Stimulated activated effector memory CD8-positive, alpha-beta T cell treated with anti-CD3 and anti-CD28 coated beads, Interleukin-12 subunit alpha, Interleukin-12 subunit beta, amount 100 ng/mL, for 72 hours (primary cell): ENCODE measurements at regions not wholly inside any gene's neighbourhood (a gene's known extent, or its start where the extent isn't known, plus 50 kb on each side); places are given as distances from the start of the nearest gene placed in this dataset.
A peak's percentile ranks its signal among the peaks of the same experiment; 100 is the strongest.

Source experiments
- ATAC-seq: fragments of 150-1000 bp; cut with Tn5 transposase; 2 replicates; pipeline ENCODE4 v1.10.0; 2021
- DNase-seq, 2 donors: peaks; one replicate each; pipeline ENCODE4 v3.0.0; 2021 to 2022; ENCODE audit warnings: low spot score in 2 of 2
- H3K27ac Mint-ChIP-seq: one replicate; pipeline ENCODE4 v1.8.0; 2022; ENCODE audit warnings: mild to moderate bottlenecking, mixed read lengths
- H3K36me3 Mint-ChIP-seq: one replicate; pipeline ENCODE4 v1.8.0; 2022; ENCODE audit warnings: mild to moderate bottlenecking, mixed read lengths
- H3K4me1 Mint-ChIP-seq: one replicate; pipeline ENCODE4 v1.8.0; 2022; ENCODE audit warnings: mixed read lengths
- H3K4me3 Mint-ChIP-seq: one replicate; pipeline ENCODE4 v1.8.0; 2022; ENCODE audit warnings: mild to moderate bottlenecking, mixed read lengths
- H3K9me3 Mint-ChIP-seq: one replicate; pipeline ENCODE4 v1.8.0; 2022; ENCODE audit warnings: mixed read lengths

DNA sequence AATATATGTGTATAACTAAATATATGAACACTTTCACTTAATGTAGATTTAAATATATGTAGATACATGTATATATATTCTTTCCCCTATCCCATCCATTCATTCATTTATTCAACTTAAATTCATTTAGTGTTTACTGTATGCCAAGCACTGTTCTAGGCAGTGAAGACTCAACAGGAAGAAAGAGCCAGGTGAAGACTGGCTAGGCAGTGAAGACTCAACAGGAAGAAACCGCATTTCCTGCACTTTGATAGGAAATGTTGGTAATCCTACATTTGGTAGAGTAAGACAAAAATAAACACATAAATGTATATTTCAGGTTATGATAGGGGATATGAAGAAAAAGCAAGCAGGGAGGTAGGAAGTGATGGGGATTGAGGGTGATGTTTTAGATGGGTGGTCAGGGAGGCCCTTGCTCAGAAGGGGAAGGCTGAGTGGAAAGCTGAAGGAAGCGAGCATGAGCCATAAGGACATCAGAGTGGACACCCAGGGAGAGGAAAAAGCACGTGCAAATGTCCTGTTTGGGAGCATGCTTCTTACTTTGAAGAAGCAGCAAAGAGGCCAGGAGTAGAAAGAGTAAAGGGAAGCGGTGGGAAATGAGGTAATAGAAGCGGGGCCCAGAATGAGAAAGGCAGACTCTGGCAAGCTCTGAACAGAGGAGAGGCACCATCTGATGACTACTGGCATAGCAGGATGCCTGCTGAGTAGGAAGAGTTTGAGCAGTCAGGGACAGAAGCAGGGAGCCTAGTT lies 227.8 kb upstream of the MAP3K1 start:
- peak overlapping the region; percentile 7 for H3K27ac Mint-ChIP-seq
- peaks cover 28% of the 10 kb centered on the region for H3K4me1 Mint-ChIP-seq
- DNase-seq (no peak), ATAC-seq (no peak)
- no peaks in the 10 kb centered on the region for H3K36me3 Mint-ChIP-seq
- H3K4me3 Mint-ChIP-seq, result no peak overlapping the region
- no peaks in the 10 kb centered on the region for H3K9me3 Mint-ChIP-seq

DNA sequence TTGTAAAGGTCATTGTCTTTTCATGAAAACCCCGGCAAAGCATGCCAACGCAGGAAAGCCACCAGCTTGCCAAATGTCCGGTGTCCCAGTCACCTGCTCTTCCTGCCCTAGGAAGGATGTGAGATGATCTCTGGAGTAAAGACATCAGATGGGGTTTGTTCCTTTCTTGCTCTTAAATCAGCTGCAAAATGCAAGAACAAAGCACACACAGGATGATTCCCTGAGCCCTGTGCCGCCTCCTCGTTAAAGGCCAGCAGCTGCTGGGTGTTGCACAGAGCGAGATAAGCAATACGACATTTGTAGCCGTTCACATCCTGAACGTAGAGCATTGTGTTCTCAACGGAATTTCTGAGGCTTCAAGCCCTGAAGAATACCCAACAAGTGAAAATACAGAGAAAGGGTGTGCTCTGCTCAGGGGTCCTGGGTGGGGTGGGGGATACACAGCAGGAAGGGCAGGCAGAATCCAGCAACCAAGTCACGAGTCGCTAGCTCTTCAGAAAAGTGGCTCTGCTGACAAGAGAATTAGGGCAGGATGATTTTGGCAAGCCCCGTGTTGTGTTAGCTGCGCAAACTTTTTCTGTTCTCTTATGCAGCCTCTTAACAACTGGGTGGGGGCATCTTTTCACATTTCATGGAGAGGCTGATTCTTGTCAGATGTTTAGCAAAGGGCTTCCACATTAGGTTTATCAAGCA lies 229.2 kb upstream of the MAP3K1 start:
- Mint-ChIP-seq H3K9me3 (no peaks in the 10 kb centered on the region), H3K27ac (no peak overlapping the region), H3K4me1 (peaks cover 28% of the 10 kb centered on the region), H3K36me3 (no peaks in the 10 kb centered on the region), H3K4me3 (no peak overlapping the region)
- no peak for ATAC-seq
- DNase-seq, result no peak

DNA sequence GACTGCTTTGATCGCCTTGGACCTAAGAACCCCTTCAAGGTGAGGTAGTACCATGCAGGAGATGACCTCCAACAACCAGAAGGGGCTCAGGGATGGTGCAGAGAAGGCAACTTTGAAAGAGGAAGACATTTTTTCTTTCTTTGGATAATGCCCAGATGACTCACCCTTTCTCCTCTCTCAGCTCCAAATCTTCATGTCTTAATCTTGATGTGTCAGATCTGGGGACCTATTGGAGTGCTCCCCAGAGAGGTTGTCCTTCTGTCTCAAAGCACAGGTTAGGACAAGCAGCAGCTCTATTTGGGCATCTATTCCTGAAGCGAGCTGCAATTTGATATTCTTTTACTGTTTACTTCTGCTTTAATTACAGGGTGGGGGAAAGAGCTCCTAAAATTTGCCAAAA lies 229.9 kb upstream of the MAP3K1 start:
- Mint-ChIP-seq H3K27ac (no peak overlapping the region), H3K9me3 (no peaks in the 10 kb centered on the region), H3K36me3 (no peaks in the 10 kb centered on the region), H3K4me3 (no peak overlapping the region), H3K4me1 (peaks cover 28% of the 10 kb centered on the region)
- ATAC-seq (no peak), DNase-seq (no peak)

DNA sequence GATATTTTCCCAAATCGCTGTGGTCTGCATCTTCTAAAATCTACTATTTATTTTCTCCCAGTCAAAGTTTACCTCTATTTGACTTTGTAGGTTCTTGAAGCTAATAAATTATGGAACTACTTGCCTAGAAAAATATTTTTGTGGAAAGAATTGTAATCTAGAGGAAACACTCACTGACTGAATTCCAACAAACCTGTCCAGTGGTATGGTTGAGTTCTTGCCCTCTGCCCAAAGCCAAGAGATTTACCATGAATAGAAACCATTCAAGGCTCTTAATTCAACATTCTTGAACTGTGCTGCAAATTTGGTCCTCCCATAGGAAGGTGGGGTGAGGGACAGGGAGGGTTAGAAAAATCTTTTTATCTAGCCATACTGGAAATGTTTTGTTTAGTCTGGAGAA lies 233.9 kb upstream of the MAP3K1 start:
- H3K27ac Mint-ChIP-seq, result no peak overlapping the region
- H3K9me3 Mint-ChIP-seq, result no peaks in the 10 kb centered on the region
- no peak overlapping the region for H3K4me3 Mint-ChIP-seq
- no peaks in the 10 kb centered on the region for H3K4me1 Mint-ChIP-seq
- no peaks in the 10 kb centered on the region for H3K36me3 Mint-ChIP-seq
- DNase-seq, result no peak
- ATAC-seq, result no peak

DNA sequence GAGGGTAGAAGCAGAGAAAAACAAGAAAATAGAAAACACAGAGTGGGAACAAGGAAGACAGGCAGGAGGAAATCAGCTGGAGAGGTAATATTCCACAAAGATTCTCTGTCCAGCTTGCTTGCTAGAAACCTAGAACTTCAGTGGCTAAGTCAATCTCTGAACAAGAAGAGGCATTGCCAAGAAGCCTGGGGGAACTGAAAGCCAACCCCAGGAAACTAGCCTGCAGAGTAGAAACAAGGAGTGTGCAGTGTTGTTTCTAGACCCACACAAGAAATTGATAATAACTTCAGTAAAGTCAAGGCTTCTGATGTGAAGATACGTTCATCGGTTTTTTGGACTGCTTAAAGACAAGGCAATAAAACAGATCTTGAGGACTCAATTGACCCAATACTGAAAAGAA lies 234.5 kb upstream of the MAP3K1 start:
- no peak for ATAC-seq
- Mint-ChIP-seq H3K4me1 (no peaks in the 10 kb centered on the region), H3K36me3 (no peaks in the 10 kb centered on the region), H3K27ac (no peak overlapping the region), H3K4me3 (no peak overlapping the region), H3K9me3 (no peaks in the 10 kb centered on the region)
- no peak for DNase-seq

DNA sequence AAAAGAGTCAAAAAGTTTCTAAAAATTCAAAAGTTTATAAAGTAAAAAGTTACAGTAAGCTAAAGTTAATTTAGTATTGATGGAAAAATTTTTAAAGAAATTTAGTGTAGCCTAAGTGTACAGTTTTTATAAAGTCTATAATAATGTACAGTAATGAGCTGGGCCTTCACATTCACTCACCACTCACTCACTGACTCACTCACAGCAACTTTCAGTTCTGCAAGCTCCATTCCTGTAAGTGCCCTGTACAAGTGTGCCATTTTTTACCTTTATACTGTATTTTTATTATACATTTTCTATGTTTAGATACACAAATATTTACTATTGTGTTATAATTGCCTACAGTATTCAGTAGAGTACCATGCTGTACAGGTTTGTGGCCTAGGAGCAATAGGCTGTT lies 239.5 kb upstream of the MAP3K1 start:
- ATAC-seq (no peak), DNase-seq (no peak)
- Mint-ChIP-seq H3K27ac (no peak overlapping the region), H3K9me3 (no peaks in the 10 kb centered on the region), H3K4me1 (no peaks in the 10 kb centered on the region), H3K36me3 (no peaks in the 10 kb centered on the region), H3K4me3 (no peak overlapping the region)

DNA sequence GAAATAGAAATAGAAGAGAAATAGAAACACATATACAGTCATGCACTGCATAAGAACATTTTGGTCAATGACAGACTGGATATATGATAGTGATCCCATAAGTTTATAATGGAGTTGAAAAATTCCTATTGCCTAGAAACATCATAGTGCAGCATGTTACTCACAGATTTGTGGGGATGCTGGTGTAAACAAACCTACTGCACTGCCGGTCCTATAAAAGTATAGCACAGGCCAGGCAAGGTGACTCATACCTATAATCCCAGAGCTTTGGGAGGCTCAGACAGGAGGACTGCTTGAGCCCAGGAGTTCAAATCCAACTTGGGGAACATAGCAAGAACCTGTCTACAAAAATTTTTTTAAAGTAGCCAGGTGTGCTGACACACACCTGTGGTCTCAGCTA lies 240.6 kb upstream of the MAP3K1 start:
- Mint-ChIP-seq H3K27ac (no peak overlapping the region), H3K36me3 (no peaks in the 10 kb centered on the region), H3K4me3 (no peak overlapping the region), H3K9me3 (no peaks in the 10 kb centered on the region), H3K4me1 (no peaks in the 10 kb centered on the region)
- ATAC-seq, result no peak
- no peak for DNase-seq

DNA sequence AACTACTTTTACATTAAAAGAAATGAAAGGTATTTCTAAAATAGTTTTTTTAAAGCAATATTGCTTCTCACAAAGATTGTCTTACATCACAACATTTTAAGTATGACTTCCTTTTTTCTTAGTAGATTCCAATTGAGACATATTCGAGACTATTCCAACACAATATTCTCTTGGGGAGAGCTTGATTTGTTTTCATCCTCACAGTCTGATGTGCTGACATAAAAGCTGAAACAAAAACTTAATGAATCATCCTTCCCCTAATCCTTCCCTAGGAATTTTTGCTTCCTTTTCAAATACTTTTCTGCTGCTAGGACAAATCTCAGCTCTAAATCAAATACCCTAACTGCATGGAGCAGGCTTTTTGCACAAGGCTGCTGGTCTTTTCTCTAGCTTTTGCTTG lies 245.8 kb upstream of the MAP3K1 start:
- H3K27ac Mint-ChIP-seq, result no peak overlapping the region
- H3K36me3 Mint-ChIP-seq, result no peaks in the 10 kb centered on the region
- ATAC-seq (no peak), DNase-seq (no peak)
- H3K4me1 Mint-ChIP-seq, result no peaks in the 10 kb centered on the region
- no peaks in the 10 kb centered on the region for H3K9me3 Mint-ChIP-seq
- H3K4me3 Mint-ChIP-seq, result no peak overlapping the region

DNA sequence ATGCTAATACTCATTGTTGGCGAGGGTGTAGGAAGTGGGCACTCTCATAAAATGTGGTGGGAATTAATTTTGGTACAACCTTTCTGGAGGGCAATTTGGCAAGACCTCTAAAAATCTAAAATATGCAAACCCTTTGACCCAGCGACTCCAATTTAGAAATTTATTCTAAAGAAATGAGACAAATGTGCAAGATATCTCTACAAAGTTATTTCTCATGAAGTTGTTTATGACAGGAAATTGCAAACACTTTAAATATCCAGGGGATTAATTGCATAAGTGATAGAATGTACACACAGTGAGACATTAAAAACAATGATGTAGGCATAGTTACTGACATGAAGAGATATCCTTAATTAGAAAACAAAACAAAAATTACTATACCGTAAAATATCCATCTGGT lies 246.3 kb upstream of the MAP3K1 start:
- H3K27ac Mint-ChIP-seq, result no peak overlapping the region
- H3K4me3 Mint-ChIP-seq, result no peak overlapping the region
- H3K36me3 Mint-ChIP-seq, result no peaks in the 10 kb centered on the region
- H3K9me3 Mint-ChIP-seq, result no peaks in the 10 kb centered on the region
- DNase-seq, result no peak
- H3K4me1 Mint-ChIP-seq, result no peaks in the 10 kb centered on the region
- no peak for ATAC-seq

DNA sequence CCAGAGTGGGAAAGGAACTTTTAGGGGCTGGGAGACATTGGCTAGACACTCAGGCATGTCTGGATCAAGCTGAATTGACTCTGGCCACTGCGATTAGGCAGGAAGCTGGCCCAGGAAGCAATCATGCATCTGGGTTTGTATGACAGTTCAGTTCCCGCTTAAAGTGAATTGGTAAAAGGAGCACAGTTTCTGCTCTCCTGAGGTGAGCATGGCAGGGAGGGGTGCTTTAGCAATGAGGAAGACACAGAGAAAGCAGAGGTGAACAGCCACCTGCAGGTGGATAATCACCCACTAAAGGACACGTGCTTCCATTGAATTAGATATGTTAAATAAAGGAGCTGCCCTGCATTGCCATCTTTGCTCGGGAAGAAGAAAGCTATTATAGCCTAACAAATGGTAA lies 248.1 kb upstream of the MAP3K1 start:
- Mint-ChIP-seq H3K36me3 (no peaks in the 10 kb centered on the region), H3K27ac (no peak overlapping the region), H3K9me3 (no peaks in the 10 kb centered on the region), H3K4me3 (no peak overlapping the region), H3K4me1 (no peaks in the 10 kb centered on the region)
- ATAC-seq, result no peak
- no peak for DNase-seq

DNA sequence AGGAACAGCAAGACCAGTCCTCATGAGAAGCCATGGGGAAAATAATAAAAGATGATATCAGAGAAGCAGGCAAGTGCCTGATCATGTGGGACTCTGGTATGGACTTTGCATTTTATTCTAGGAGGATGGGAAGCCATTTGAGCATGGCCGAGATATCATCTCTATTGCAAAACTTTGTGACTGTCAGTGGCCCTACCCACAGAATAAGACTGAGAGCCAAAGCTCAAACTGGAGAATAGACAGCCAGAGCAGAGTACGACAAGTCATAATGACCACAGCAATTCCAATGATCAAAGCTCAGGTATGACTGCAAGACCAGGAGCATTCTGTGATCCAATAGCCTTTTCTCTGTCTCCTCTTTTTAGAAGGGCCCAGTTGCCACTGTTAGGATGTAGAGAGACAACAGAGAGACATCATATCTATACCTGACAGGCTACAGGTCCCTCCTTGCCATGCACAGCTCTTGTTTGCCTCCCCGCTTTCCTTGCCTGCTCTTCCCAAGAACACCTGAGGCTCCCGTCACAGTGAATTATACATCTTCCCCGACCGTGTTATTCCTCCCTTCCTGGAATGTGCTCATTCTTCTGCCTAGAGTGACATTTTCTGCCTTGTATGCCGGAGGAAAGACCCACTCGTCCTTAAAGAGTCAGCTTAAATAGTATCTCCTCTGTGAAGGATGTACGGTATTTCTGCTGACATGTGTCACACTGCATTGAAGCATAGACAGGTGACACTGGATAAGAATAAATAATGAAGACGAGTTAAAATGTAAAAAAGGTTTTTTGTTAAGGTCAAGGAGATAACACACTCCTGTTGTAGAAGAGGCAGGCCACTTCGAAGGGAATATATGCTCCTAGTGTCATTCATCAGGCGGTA lies 248.7 kb upstream of the MAP3K1 start:
- Mint-ChIP-seq H3K27ac (no peak overlapping the region), H3K4me1 (no peaks in the 10 kb centered on the region), H3K4me3 (no peak overlapping the region), H3K36me3 (no peaks in the 10 kb centered on the region), H3K9me3 (no peaks in the 10 kb centered on the region)
- no peak for ATAC-seq
- no peak for DNase-seq

DNA sequence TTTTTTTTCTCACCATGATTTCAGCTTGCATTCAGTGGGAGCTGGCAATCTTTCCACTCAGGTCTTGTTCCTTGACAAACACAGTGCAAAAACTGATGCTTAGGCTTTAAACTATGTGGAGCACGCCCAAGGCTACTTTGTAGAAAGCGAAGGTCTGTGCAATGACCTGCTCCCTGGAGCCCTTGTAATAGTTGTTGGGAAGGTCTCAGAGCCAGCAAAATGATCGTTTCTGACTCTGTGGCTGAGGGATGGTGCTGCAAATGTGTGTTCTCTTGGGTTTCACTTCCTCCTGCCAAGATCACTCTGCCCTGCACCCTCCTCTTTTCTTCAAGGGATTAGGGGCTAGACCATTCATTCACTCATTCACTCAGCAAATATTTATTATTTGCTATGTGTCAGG lies 249.7 kb upstream of the MAP3K1 start:
- Mint-ChIP-seq H3K4me3 (no peak overlapping the region), H3K27ac (no peak overlapping the region), H3K9me3 (no peaks in the 10 kb centered on the region)

DNA sequence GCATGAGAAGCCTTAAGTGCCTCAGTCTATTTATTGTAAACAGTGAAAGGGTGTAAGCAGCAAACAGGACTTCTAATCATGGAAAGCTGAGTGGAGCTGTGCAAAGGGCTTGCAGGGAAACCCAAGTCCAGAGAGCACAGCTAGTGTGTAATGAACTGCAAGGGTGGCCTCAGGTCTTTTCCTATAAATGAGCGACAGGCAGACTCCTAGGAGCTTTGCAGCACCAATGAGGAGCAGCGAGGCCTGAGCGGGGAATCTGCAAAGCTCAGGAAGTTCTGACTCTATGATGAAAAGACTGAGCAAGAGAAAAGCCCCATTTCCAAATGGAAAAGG lies 250.1 kb upstream of the MAP3K1 start:
- H3K36me3 Mint-ChIP-seq, result no peaks in the 10 kb centered on the region
- ATAC-seq, result no peak

More for the DNA sequence above, 249.7 kb upstream of the MAP3K1 start:
- no peaks in the 10 kb centered on the region for H3K4me1 Mint-ChIP-seq
- DNase-seq (no peak), ATAC-seq (no peak)
- no peaks in the 10 kb centered on the region for H3K36me3 Mint-ChIP-seq

DNA sequence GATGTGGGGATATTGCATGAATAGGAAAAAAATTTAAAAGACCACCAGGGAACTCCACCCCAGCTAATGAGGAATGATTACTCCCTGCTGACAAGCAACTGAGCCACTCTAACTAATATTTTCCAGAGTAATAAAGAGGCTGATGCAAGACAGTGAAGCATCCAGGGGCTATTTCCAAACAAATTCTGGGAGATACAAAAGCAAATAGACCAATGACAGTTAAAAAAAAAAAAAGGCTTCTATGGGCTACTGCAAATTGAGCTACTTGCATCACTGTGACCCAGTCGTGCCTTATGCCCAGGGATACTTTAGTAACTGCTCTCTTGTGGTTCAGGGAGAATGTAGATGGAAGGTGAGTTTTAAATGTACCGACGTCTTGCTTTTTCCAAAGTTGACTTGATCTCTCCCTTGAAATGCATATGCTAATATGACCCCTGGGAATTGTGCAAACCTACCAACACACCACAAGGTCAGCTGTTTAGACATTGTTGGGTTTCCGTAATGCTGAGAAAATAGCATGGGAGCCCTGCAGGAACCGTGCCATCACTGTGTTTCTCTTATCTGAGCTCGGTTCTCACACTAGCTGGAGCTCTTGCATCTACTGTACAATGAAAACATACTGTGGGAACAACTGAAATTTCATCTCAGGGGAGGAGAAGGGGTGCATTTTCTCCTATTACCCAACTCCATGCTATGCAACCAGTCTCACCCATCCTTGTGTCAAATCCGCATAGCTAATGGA lies 250.6 kb upstream of the MAP3K1 start:
- DNase-seq (no peak), ATAC-seq (no peak)
- Mint-ChIP-seq H3K4me3 (no peak overlapping the region), H3K4me1 (no peaks in the 10 kb centered on the region), H3K36me3 (no peaks in the 10 kb centered on the region), H3K9me3 (no peaks in the 10 kb centered on the region), H3K27ac (no peak overlapping the region)

More for the DNA sequence above, 250.1 kb upstream of the MAP3K1 start:
- DNase-seq, result no peak
- no peak overlapping the region for H3K27ac Mint-ChIP-seq
- no peaks in the 10 kb centered on the region for H3K4me1 Mint-ChIP-seq
- no peaks in the 10 kb centered on the region for H3K9me3 Mint-ChIP-seq
- H3K4me3 Mint-ChIP-seq, result no peak overlapping the region

DNA sequence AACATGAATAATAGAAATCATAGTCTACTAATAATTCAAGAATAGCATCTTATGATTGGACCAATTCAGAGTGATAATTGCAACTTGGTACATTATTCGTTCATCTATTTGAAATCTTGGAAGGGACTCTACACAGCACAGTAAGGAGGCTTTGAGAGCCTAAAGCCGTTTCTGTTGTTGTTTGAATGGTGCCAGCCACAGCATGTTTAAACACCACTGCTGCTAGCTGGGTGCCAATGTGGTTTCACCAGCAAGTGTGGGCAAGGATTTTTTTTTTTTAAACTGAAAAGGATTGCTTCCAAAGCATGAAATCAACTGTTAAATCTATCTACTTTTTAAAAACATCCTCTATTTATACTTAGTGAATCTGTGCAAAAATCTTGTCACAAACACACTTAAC lies 253.9 kb upstream of the MAP3K1 start:
- ATAC-seq, result no peak
- H3K4me1 Mint-ChIP-seq, result no peaks in the 10 kb centered on the region
- H3K27ac Mint-ChIP-seq, result no peak overlapping the region

More for the DNA sequence above, 253.9 kb upstream of the MAP3K1 start:
- H3K36me3 Mint-ChIP-seq, result no peaks in the 10 kb centered on the region
- no peak overlapping the region for H3K4me3 Mint-ChIP-seq
- no peaks in the 10 kb centered on the region for H3K9me3 Mint-ChIP-seq
- DNase-seq, result no peak
